Stimulated activated CD4-positive, alpha-beta T cell treated with anti-CD3 and anti-CD28 coated beads, Interleukin-1b, Interleukin-23, amount 100 ng/mL, for 24 hours (primary cell): ENCODE measurements at regions not wholly inside any gene's neighbourhood (a gene's known extent, or its start where the extent isn't known, plus 50 kb on each side); places are given as distances from the start of the nearest gene placed in this dataset.
"Not testable (repeated sequence)": the region's sequence is repeated elsewhere in the genome, so short reads cannot be mapped to it uniquely, and the experiment has no call there.

ENCODE experiments used
- DNase-seq, 4 experiments: peaks; one replicate each; pipeline ENCODE4 v3.0.0-alpha.2; 2020; ENCODE audit warnings: low read depth in 4 of 4, low spot score in 1 of 4

DNA sequence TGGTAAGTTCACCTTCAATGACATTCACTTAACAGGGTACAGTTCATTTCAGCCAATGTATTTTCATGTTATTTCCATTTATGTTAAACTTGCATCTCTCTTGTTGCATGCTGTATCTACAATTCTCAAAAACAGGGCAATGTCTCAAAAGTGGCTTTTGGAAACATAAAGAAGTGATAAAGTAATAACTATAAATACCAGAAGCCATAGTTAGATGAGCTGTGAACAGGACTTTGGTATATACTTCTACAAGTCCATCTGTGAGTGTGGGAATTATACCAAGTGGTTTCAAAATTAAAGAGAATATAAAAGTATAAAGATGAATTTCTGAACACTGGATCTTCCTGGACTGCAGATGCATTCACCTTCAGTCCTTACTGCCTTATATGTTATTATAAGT lies 585.4 kb upstream of the PBX1 start:
- DNase-seq: no peak

DNA sequence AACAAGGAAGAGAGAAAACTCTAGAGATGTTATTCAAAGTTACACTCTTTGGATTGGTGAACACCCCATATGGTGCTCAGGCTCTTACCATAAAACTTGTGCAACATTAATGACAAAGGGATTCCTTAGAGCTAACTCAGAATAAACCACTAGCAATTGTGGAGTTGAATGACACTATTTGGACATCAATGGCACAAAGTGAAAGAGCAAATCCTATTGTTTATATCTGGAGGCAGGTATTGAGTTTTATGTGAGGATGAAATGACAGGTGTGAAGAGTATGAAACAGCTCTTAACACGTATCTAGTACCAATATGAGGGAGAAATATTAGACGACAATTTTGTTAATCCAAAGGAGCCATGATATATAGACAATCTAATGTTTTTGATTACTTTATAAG lies 584.9 kb upstream of the PBX1 start:
- DNase-seq: no peak

DNA sequence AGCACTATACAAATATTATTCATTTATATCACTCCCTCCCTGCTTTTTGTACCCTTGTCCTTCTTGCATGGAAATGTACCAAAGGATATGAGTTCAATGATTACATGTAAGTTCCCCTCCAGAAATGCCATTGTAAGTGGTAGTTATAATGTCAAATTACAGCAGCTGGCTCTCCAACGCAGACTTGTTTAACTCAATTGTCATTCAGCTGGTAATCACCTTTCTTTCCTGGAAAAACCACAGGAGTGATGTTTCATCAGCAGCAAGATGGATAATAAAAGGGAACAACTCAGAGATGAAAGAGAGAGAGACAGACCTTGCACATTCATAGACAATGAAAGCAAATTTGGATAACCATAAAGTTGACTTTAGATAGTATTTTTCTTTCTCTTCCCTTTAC lies 578.6 kb upstream of the PBX1 start:
- DNase-seq: no peak

DNA sequence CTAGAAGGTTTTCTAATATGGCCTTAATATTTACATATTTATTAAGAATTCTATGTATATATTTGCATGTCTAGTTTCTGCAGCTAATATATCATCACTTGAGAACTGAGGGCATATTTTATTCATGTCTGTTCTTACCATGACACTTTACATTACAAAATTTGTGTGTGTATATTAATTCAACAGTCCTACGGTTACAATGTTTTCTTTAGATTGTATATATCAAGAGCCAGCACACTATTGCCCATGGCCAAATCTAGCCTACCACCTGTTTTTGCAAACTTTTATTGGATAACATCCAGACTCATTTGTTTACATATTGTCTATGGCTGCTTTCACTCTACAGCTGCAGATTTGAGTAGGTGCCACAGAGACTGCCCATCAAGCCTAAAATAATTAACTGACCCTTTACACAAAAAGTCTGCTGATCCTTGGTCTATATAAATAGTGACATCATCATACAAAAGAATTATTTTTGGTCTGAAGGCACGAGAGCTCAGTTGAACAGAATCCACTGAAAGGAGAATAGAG lies 577.4 kb upstream of the PBX1 start:
- no peak for DNase-seq

DNA sequence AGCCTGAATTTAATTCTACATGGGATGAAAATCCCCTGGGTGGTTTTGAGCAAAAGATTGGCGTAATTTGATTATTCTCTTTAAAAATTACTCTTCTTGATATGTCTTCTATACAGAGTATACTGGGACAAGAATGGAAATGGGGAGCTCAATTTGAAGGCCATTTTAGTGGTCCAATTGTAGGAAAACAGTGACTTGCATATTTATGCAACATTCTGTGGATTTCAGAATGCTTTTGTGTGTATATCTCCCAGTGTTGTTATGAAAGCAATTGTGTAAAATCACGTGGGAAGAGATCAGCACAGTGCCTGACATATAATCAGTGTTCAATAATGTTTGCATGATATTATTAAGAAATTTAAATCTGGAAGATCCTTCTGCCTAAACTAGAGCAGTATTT lies 575.9 kb upstream of the PBX1 start:
- no peak for DNase-seq

DNA sequence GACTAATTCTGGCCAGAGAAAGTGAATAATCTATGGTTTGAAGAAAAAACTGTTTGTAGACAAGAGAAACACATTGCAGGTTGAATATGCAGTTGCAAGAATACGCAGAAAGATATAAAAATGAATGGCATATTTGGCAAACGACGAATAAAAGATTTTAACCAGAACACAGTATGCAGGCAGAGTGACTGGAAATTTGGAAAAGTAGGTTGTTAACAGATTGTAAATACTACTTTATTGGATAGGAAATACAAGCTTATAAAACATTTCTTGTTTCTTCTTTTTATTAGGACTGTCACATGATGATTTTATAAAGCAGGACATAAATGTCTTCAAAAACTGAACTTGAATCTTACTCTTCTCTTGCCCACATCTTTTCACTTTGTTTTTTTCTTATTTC lies 573.3 kb upstream of the PBX1 start:
- no peak for DNase-seq

DNA sequence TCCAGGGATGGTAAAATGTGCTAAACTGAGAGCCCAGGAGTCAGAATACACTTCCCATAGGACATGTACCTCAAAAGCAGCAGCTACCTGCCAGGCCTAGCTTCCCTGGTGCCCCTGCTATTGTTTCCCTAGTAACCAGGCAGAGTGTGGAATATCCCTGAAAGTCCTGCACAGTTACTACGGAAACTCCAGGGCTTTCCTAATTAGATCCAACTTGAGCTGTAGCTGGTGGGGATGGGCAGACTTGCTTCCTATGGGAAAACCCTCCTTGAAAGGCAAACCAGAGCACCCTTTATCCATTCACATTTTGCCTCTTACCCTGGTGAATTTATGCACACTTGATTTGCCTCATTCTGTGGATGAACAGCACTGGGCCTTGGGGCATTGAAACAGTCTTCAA lies 559.9 kb upstream of the PBX1 start:
- no peak for DNase-seq

DNA sequence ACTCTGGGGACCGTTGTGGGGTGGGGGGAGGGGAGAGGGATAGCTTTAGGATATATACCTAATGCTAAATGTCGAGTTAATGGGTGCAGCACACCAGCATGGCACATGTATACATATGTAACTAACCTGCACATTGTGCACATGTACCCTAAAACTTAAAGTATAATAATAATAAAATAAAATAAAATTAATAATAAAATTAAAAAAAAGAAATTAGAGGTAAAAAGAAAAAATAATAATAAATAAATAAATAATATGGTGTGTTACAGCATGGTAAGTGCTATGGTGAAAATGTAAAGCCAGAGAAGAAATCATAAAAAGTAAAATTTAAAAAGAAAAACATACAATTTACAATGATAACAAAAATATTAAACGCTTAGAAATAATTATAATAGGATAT lies 552.8 kb upstream of the PBX1 start:
- not testable (repeated sequence) for DNase-seq

DNA sequence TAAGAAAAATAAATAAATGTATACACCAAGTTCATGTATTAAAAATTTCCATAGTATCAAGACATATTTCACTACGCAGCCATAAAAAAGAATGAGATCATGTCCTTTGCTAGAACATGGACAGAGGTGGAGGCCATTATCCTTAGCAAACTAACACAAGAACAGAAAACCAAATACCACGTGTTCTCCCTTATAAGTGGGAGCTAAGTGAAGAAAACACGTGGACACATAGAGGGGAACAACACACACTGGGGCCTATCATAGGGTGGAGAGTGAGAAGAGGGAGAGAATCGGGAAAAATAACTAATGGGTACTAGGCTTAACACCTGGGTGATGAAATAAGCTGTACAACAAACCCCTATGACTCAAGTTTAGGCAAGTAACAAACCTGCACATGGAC lies 552.4 kb upstream of the PBX1 start:
- DNase-seq: no peak

DNA sequence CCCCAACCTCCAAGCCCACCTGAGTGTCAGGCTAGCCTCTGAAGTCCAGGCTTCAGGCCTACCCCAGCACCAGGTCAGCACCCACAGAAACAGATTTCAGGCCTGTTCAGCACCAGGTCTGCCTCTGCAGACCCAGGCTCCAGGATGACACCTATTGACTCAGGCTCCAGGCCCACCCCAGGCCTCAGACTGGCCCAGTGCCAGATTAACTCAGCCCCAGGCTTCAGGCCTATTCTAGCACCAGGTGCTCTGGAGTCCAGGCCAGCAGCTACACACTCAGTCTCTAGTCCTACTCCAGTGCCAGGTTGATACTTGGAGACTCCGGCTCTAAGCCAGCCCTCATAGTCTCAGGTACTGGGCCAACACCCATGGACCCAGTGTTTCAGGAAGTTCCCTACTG lies 541.7 kb upstream of the PBX1 start:
- DNase-seq: no peak

DNA sequence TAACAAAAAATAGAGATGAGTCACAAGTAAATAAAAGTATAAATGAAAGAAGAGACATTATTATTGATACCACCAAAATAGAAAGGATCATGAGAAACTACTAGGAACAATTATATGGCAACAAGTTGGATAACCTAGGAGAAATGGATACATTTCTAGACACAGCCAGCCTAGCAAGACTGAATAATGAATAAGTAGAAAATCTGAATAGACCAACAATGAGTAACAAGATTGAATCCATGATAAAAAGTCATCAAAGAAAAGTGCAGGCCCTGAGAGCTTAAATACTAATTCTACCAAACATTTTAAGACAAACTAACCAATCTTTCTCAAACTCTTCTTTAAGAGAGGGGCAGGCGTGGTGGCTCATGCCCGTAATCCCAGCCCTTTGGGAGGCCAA lies 538.6 kb upstream of the PBX1 start:
- DNase-seq: no peak

DNA sequence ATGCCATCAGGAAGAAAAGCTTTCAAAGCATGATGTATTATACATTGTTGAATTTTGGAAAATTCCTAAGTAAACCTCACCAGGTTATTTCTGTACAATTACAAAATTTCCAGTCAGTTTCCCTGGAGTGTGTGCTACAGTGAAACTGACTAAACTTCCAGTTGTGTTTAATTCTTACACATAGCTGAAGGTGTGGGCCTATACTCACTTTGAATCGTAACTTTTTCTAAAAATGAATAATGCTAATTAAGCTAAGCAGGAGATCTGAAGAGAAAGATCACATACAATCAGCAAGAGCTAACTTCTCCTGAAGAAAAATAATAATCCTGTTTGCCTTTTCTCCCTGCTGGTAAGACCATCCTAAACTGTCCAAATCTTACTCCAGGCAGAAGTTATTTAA lies 537.2 kb upstream of the PBX1 start:
- DNase-seq: no peak

DNA sequence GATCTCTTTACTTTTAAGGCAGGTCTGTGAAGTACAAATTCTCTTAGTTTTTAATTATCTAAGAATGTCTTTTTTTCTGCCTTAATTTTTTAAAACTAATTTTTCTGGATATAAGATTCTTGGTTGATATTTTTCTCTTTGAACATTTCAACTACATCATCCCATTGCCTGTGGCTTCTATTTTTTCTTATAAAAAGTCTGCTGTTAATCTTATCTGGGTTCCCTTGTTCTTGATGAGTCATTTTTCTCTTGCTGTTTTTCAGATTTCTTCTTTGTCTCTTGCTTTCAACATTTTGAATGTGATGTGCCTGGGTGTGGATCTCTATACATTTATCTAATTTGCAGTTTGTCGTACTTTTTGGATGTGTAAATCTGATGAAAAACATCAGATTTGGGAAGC lies 525.2 kb upstream of the PBX1 start:
- DNase-seq: no peak

DNA sequence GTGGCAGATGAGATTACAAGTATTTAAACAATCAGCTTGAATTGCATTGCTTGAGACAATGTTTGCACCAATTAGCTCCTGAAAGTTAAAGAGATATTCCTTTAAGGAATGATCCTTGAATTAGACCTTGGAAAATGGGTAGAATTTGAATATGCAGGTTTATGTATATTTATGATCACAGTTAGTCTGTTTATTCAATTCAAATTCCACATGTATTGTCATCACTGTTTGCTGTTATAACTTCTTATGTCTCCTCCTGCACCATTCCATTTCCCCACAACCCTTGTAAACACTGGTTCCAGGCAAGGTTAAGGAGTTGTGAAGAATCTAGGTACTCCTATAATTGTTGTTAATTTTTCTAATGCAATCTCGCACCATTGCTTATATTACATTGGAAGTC lies 518.2 kb upstream of the PBX1 start:
- no peak for DNase-seq

DNA sequence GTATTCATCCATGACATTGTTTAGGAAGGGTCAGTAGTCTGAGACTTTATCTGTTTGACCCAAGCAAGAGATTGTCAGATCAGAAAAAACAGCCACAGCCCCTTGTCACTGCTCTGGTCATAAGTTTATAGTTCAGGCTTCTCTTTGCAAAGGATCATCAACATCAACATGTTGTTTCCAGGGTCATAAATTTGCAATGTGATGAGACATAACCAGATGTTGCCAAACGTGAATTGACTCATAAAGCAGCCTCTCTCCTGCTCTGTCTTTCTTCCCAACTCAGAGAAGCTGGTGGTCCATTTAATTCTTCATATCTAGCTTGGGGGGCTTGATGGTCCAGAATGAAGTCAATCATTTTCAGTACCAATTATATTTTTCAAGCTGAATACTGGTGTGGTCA lies 507.2 kb upstream of the PBX1 start:
- DNase-seq: no peak

DNA sequence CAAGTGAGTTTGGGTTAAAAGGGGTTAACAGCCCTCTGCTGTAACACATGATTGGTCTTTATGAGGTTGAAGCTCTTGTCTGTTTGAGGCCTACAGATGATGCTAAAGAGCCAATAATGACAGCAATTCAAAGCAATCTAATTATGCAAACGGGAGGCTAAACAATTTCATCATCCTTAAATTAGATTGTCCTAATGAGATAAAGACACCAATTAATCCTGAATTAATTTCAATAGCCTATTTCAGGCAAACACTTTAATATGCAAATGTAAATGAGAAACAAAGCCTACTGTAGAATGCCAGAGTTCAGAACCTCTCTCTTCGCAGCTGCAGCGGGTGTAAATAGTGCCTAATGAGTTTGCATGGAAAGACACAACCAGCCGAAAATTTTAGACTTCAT lies 504.7 kb upstream of the PBX1 start:
- no peak for DNase-seq

DNA sequence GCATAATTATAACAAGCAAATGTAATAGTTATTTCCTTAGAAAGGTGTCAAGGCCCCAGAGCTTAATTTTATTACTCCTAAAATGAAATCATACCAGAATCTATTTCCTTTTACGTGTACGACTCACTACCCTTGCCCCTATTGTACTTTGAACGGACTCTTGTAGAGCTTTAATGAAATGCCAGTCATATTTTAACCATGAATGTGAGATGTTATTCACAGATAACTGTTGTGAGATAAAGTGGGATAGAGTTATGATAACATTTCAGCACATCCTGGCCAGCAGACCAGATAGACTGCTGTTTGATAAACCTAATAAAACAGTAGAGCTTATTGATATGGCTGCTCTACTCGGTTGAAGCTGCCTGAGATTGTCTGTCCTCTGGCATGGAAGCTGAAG lies 500.8 kb upstream of the PBX1 start:
- no peak for DNase-seq

DNA sequence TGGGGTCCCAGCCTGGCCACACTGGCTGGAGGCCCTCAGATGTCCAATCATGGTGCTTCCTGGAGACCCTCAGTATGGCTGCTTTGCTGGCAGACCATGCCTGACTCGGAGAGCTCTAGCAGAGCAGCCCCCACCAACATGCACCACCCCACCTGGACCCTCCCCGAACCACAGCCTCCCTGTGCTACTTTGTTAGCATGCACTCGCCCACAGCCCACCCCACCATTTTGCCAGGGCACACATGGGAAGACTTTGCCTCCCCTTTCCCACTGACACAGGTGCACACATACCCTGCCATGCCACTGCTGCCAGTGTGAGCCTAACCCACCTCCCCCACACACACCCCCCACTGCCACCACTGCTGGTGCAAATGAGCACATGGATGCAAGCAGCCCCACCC lies 497.5 kb upstream of the PBX1 start:
- no peak for DNase-seq

DNA sequence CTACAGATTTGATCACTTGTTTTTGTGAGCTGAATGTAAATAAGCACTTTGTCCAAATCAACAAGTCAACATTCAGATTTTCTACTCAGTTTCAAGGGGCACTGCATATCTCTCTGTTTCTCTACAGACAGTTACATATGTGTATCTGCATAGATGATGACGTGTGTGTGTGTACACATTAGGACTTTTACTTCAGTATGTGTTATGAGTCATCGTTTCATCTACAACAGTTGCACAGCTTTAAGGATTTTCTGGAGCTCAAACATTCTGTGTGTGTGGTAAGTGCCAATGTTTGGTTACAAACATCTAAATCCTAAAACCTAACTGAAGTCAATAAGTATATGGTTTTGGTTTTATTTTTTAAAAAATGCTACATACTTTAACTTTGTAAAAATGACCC lies 494.5 kb upstream of the PBX1 start:
- DNase-seq: no peak

DNA sequence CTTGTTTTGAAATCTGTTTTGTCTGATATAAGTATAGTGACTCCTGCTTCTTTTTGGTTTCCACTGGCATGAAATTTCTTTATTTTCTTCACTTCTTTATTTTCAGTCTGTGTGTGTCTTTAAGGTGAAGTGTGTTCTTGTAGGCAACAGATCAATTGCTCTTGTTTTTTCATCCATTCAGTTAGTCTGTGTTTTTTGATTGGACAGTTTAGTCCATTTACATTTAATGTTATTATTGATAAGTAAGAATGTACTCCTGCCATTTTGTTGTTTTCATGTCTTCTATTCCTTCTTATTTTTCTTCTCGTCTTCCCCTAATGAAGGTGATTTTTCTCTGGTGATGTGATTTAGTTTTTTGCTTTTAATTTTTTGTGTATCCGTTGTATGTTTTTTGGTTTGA lies 487.7 kb upstream of the PBX1 start:
- no peak for DNase-seq

DNA sequence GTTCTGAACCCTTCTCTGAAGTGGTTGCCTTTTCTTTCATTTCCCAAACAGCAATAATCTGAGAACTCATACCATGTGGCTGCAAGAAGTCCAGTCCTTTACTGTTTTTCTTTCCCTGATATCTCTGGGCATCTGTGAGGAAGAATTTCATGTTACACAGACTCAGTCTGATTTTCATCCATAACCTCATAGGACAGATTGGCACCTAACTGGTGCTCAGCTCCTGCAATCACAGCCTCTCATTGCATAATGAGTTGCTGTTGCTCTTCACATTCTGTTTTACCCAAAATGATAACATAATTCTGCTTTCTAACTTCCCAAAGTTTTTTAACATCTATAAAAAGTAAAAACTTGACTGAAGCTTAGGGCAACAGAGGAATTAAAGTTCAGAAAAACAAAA lies 472.2 kb upstream of the PBX1 start:
- no peak for DNase-seq

DNA sequence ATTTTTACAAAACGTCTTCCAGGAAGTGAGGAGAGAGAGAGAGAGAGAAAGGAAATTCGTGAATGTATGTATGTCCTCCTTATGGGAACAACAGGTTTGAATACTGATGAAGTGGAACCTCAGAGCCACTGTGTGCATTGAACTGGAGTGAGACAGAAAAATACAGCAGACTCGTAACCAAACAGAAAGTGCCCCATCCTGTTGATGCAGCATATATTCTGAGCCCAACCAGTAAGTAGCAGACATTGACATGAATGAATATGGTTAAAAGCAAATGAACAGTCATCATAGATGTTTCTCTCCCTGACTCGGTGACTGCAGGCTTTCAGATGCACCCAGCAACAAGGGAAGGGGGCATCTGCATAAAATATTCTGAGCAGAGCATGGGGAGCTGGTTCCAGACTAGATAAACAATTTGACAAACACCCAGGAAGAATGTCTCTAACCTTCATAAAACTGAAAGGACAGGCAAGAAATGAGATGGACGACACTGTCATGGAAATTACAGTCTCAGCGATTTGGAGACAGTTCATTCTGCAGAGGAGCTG lies 471.0 kb upstream of the PBX1 start:
- DNase-seq: no peak

DNA sequence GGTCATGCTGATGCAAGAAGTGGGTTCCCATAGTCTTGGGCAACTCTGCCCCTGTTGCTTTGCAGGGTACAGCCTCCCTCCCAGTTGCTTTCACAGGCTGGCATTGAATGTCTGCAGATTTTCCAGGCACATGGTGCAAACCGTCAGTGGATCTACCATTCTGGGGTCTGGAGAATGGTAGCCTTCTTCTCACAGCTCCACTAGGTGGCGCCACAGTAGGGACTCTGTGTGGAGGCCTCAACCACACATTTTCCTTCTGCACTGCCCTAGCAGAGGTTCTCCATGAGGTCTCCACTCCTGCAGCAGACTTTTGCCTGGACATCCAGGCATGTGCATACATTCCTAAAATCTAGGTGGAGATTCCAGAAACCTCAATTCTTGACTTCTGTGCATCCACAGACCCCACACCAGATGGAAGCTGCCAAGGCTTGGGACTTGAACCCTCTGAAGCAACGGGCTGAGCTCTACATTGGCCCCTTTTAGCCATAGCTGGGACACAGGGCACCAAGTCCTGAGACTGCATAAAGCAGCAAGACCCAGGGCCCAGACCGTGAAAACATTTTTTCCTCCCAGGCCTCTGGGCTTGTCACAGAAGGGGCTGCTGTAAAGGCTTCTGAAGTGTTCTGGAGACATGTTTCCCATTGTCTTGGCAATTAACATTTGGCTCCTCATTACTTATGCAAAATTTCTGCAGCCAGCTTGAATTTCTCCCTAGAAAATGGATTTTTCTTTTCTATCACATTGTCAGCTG lies 466.2 kb upstream of the PBX1 start:
- no peak for DNase-seq
